Activated T-cell treated with anti-CD3 and anti-CD28 coated beads, Interleukin-2, amount 50 U/mL, for 24 hours (primary cell): ENCODE measurements at regions not wholly inside any gene's neighbourhood (a gene's known extent, or its start where the extent isn't known, plus 50 kb on each side); places are given as distances from the start of the nearest gene placed in this dataset.
"Not testable (repeated sequence)": the region's sequence is repeated elsewhere in the genome, so short reads cannot be mapped to it uniquely, and the experiment has no call there.

Experiments
- DNase-seq: peaks from one replicate; pipeline ENCODE4 v3.0.0-alpha.2; 2020
- H3K27ac Mint-ChIP-seq: 2 replicates; pipeline ENCODE4 v1.8.0; 2020; ENCODE audit warnings: mild to moderate bottlenecking, mixed read lengths
- H3K27me3 Mint-ChIP-seq: 2 replicates; pipeline ENCODE4 v1.8.0; 2020; ENCODE audit warnings: mixed read lengths
- H3K36me3 Mint-ChIP-seq: 2 replicates; pipeline ENCODE4 v1.8.0; 2020; ENCODE audit warnings: low read depth, mixed read lengths
- H3K4me1 Mint-ChIP-seq: 2 replicates; pipeline ENCODE4 v1.8.0; 2020; ENCODE audit warnings: low read depth, mixed read lengths
- H3K4me3 Mint-ChIP-seq: 2 replicates; pipeline ENCODE4 v1.8.0; 2020; ENCODE audit warnings: mild to moderate bottlenecking, moderate library complexity, mixed read lengths
- H3K9me3 Mint-ChIP-seq: 2 replicates; pipeline ENCODE4 v1.8.0; 2020; ENCODE audit warnings: mixed read lengths

DNA sequence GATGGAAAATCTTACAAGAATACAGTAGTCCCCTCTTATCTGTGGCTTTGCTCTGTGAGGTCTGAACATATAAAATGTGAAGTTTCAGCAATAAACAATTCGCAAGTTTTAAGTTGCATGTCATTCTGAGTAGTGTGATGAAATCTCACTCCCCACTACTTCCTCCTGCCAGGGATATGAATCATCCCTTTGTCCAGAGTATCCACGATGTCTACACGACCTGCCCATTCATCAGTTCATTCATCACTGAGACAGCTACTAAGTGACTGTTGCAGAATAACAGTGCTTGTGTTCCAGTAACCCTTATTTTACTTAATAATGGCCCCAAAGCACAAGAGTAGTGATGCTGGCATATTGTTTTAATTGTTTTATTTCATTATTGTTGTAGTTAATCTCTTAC is 489.2 kb upstream of the UBE2E2 start:
- Mint-ChIP-seq H3K9me3 (peaks cover 18% of the 10 kb centered on the region), H3K27me3 (no peaks in the 10 kb centered on the region), H3K4me3 (no peak overlapping the region), H3K27ac (no peak overlapping the region), H3K36me3 (no peaks in the 10 kb centered on the region), H3K4me1 (no peaks in the 10 kb centered on the region)
- DNase-seq: no peak

DNA sequence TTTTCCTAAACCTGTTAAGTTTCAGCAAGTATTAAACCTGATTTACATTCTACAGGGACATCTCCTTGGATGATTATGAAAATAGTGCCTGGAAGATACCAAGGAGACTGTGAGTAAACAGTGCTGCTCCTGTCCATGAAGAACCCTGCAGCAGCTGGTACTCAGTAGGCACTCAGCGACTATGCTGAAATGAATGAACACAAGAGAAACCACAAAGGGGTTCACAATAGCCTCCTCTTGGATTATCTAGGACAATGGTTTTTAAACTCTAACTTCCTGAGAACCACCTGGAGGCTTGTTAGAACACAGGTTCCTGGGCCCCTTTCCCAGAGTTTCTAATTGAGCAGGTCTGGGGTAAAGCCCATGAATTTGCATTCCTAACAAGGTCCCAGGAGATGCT is 488.4 kb upstream of the UBE2E2 start:
- Mint-ChIP-seq H3K27ac (no peak overlapping the region), H3K4me3 (no peak overlapping the region), H3K4me1 (no peaks in the 10 kb centered on the region), H3K27me3 (no peaks in the 10 kb centered on the region), H3K36me3 (no peaks in the 10 kb centered on the region), H3K9me3 (peaks cover 18% of the 10 kb centered on the region)
- DNase-seq: no peak

DNA sequence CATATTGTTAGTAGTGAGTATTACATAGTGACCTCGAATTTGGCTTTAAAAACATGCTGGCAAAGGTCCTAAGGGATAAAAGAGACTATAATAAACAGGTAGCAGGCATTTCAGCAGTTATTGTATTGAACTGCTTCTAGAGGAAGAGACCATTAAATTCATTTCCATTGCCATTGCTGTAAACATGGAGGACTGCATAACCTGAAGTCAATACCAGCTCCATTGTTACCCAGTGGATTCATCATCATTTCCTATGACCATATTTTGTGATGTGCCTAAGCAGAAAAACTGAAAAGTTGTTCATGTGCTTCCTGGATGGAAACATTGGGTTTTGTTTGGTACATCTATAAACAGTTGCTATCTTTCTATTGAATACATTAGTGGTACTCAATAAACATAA is 482.5 kb upstream of the UBE2E2 start:
- DNase-seq: no peak
- no peak overlapping the region for H3K27ac Mint-ChIP-seq
- H3K4me3 Mint-ChIP-seq: no peak overlapping the region
- no peaks in the 10 kb centered on the region for H3K36me3 Mint-ChIP-seq
- no peaks in the 10 kb centered on the region for H3K27me3 Mint-ChIP-seq
- peaks cover 3% of the 10 kb centered on the region for H3K9me3 Mint-ChIP-seq
- no peaks in the 10 kb centered on the region for H3K4me1 Mint-ChIP-seq

DNA sequence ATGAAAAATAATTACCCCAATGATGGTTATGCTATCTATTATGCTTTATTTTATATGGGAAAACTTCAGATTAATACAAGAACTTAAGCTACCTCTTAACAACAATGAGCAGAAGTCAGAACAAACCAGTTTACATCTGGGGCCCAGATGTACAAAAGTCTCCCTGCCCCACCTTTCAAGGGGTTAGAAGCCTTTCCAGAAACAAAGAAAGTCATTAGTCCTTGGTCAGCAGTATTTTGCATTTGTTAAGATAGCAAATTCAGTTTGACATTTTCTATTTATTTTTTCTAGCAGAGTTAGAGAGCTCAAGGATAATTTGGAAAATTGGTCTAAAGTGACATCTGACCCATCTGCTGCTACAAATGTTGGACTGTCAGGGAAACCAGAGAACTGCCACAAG is 478.7 kb upstream of the UBE2E2 start:
- H3K27ac Mint-ChIP-seq: no peak overlapping the region

GRCh38 chr3:22728406-22728805 is 474.7 kb upstream of the UBE2E2 start:
- H3K4me1 Mint-ChIP-seq: no peaks in the 10 kb centered on the region
- no peaks in the 10 kb centered on the region for H3K27me3 Mint-ChIP-seq
- no peak overlapping the region for H3K4me3 Mint-ChIP-seq
- DNase-seq: no peak
- no peaks in the 10 kb centered on the region for H3K36me3 Mint-ChIP-seq
- no peak overlapping the region for H3K27ac Mint-ChIP-seq
- peaks cover 5% of the 10 kb centered on the region for H3K9me3 Mint-ChIP-seq

More for the DNA sequence above, 478.7 kb upstream of the UBE2E2 start:
- H3K27me3 Mint-ChIP-seq: no peaks in the 10 kb centered on the region
- no peaks in the 10 kb centered on the region for H3K9me3 Mint-ChIP-seq
- no peak for DNase-seq
- no peaks in the 10 kb centered on the region for H3K4me1 Mint-ChIP-seq
- H3K36me3 Mint-ChIP-seq: no peaks in the 10 kb centered on the region
- no peak overlapping the region for H3K4me3 Mint-ChIP-seq

GRCh38 chr3:22729212-22729611 is 473.9 kb upstream of the UBE2E2 start:
- Mint-ChIP-seq H3K4me1 (no peaks in the 10 kb centered on the region), H3K9me3 (peaks cover 5% of the 10 kb centered on the region), H3K4me3 (no peak overlapping the region), H3K27me3 (no peaks in the 10 kb centered on the region), H3K27ac (no peak overlapping the region), H3K36me3 (no peaks in the 10 kb centered on the region)
- no peak for DNase-seq

DNA sequence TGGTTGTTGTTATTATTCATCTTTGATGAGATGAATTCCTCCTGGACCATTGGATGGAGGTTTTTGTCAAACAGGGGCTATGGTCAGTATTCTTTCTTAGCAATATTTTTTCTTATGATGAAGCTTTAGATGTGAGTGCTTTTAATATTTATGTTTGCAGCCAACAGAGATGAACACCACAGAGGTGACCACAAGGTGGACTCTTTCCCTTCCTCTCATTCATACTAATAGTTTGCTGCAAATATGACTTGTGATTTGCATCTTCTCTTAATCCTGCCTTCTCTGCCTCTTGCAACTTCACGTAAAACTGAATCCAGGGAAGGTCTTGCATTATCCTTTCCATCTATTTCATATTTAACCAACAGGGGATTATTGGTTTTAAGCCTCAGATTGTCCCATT is 473.1 kb upstream of the UBE2E2 start:
- H3K4me3 Mint-ChIP-seq: no peak overlapping the region
- DNase-seq: no peak
- no peaks in the 10 kb centered on the region for H3K27me3 Mint-ChIP-seq
- H3K9me3 Mint-ChIP-seq: peaks cover 5% of the 10 kb centered on the region
- H3K4me1 Mint-ChIP-seq: no peaks in the 10 kb centered on the region
- H3K36me3 Mint-ChIP-seq: no peaks in the 10 kb centered on the region
- H3K27ac Mint-ChIP-seq: no peak overlapping the region

GRCh38 chr3:22730701-22731100 is 472.4 kb upstream of the UBE2E2 start:
- DNase-seq: no peak
- Mint-ChIP-seq H3K4me3 (no peak overlapping the region), H3K27me3 (no peaks in the 10 kb centered on the region), H3K27ac (no peak overlapping the region), H3K4me1 (no peaks in the 10 kb centered on the region), H3K36me3 (no peaks in the 10 kb centered on the region), H3K9me3 (peaks cover 5% of the 10 kb centered on the region)

DNA sequence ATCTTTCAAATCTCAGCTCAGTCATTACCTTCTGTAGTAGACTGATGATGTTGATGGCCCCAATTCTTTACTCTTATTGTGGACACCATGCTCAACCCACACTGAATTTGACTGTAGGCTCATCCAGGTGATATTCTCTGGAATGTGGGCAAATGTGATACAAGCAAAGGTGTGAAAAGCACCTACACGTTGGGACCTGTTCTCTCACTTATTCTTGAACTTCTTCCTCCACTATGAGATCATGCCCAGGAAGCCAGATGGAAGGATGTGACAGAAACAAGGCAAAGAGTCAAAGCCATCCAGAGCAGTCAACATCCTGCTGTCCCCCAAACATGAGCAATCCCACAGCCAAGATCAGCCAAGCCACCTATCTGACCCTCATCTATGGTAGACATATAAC is 471.2 kb upstream of the UBE2E2 start:
- DNase-seq: no peak
- no peaks in the 10 kb centered on the region for H3K36me3 Mint-ChIP-seq
- peaks cover 5% of the 10 kb centered on the region for H3K9me3 Mint-ChIP-seq
- H3K27me3 Mint-ChIP-seq: no peaks in the 10 kb centered on the region
- no peaks in the 10 kb centered on the region for H3K4me1 Mint-ChIP-seq
- no peak overlapping the region for H3K4me3 Mint-ChIP-seq
- H3K27ac Mint-ChIP-seq: no peak overlapping the region

DNA sequence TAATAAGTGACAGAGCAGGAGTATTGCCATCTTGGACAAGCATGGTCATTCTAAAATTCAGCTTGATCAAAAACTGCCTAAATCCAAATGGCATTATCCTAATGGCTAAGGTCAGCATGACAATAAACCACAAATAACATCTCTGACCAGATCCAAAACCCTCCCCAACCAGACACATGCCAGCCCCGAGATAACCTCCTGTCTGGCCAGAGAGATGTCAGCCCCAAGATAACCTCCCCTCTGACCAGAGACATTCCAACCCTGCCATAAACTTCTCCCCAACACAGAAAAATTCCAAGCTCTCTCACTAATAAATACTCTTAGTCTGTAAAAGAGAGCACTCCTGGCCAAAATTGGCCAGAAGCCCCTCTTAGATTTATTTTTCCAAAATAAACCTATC is 470.5 kb upstream of the UBE2E2 start:
- H3K27ac Mint-ChIP-seq: no peak overlapping the region
- H3K9me3 Mint-ChIP-seq: peaks cover 5% of the 10 kb centered on the region
- DNase-seq: no peak
- H3K4me1 Mint-ChIP-seq: no peaks in the 10 kb centered on the region
- no peak overlapping the region for H3K4me3 Mint-ChIP-seq
- H3K27me3 Mint-ChIP-seq: no peaks in the 10 kb centered on the region
- no peaks in the 10 kb centered on the region for H3K36me3 Mint-ChIP-seq

DNA sequence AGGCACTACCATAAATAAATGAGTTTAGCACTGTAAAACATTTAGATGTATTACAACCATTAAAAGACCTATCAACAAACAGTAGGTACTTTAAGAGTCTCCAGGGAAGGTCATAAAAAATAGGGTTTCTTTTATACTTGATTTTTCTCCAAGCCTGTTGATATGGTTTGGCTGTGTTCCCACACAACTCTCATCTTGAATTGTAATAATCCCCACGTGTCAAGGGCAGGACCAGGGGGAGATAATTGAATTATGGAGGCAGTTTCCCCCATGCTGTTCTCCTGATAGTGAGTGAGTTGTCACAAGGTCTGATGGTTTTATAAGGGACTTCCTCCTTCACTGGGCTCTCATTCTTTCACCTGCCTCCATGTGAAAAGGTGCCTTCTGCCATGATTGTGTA is 468.9 kb upstream of the UBE2E2 start:
- no peaks in the 10 kb centered on the region for H3K27me3 Mint-ChIP-seq
- no peak overlapping the region for H3K4me3 Mint-ChIP-seq
- no peak for DNase-seq
- no peak overlapping the region for H3K27ac Mint-ChIP-seq
- H3K9me3 Mint-ChIP-seq: peaks cover 5% of the 10 kb centered on the region
- H3K36me3 Mint-ChIP-seq: no peaks in the 10 kb centered on the region
- no peaks in the 10 kb centered on the region for H3K4me1 Mint-ChIP-seq

- H3K36me3 Mint-ChIP-seq: no peaks in the 10 kb centered on the region
- H3K27me3 Mint-ChIP-seq: no peaks in the 10 kb centered on the region
- no peak for DNase-seq
- no peak overlapping the region for H3K4me3 Mint-ChIP-seq
- H3K9me3 Mint-ChIP-seq: peaks cover 5% of the 10 kb centered on the region
- H3K27ac Mint-ChIP-seq: no peak overlapping the region
- no peaks in the 10 kb centered on the region for H3K4me1 Mint-ChIP-seq
Measured at GRCh38 chr3:22734756-22735155, 468.4 kb upstream of the UBE2E2 start.

- no peaks in the 10 kb centered on the region for H3K4me1 Mint-ChIP-seq
- no peaks in the 10 kb centered on the region for H3K27me3 Mint-ChIP-seq
- H3K9me3 Mint-ChIP-seq: no peaks in the 10 kb centered on the region
- DNase-seq: no peak
- H3K4me3 Mint-ChIP-seq: no peak overlapping the region
- H3K27ac Mint-ChIP-seq: no peak overlapping the region
- H3K36me3 Mint-ChIP-seq: no peaks in the 10 kb centered on the region
Measured at GRCh38 chr3:22735373-22735772, 467.8 kb upstream of the UBE2E2 start.

GRCh38 chr3:22743386-22743785 is 459.7 kb upstream of the UBE2E2 start:
- not testable (repeated sequence) for H3K27me3 Mint-ChIP-seq, H3K27ac Mint-ChIP-seq, H3K9me3 Mint-ChIP-seq, H3K4me1 Mint-ChIP-seq, H3K36me3 Mint-ChIP-seq, H3K4me3 Mint-ChIP-seq, DNase-seq

DNA sequence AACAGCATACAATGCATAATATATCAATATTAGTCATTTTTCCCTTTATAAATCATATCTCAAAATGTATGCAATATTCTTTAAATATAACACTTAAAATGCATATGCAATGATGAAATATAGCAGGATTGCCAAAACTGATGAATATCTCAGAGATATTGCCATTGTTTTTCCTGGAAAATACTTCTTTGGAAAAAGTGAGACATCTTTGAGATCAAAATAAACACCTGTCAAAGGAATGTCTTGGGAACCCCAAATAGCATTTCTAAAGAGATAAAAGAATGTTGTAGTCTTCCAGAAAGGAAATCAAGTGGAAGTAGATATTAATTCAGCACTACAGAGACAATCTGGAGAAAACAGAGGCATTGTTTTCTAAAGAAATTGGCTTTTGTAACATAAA is 457.8 kb upstream of the UBE2E2 start:
- Mint-ChIP-seq H3K27me3 (no peaks in the 10 kb centered on the region), H3K4me3 (no peak overlapping the region), H3K36me3 (no peaks in the 10 kb centered on the region), H3K27ac (no peak overlapping the region), H3K4me1 (no peaks in the 10 kb centered on the region), H3K9me3 (peaks cover 7% of the 10 kb centered on the region)
- no peak for DNase-seq

DNA sequence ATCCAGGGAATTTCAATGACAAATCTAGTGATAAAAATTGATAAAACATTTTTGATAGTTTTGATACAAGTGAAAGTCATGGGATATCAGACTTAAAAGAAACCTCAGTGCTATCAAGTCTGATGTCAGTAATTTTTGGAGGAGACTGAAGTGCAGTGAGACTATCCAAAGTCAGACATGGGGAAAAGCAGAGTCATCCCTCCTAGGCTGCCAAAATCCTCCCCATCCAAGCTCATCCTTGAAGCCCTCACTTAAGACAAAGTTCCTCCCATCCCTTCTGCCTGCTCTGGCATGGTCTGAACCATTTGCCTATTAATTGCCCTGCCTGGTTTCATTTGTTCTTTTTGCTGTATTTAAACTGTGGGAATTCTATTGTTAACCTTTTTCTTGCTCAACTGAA is 456.9 kb upstream of the UBE2E2 start:
- no peak for DNase-seq
- Mint-ChIP-seq H3K9me3 (peaks cover 7% of the 10 kb centered on the region), H3K36me3 (no peaks in the 10 kb centered on the region), H3K27me3 (no peaks in the 10 kb centered on the region), H3K4me1 (no peaks in the 10 kb centered on the region), H3K27ac (no peak overlapping the region), H3K4me3 (no peak overlapping the region)
